ENCODE measurements at regions not wholly inside any gene's neighbourhood (a gene's known extent, or its start where the extent isn't known, plus 50 kb on each side); places are given as distances from the start of the nearest gene placed in this dataset.
"Not testable (repeated sequence)": the region's sequence is repeated elsewhere in the genome, so short reads cannot be mapped to it uniquely, and the experiment has no call there.

DNA sequence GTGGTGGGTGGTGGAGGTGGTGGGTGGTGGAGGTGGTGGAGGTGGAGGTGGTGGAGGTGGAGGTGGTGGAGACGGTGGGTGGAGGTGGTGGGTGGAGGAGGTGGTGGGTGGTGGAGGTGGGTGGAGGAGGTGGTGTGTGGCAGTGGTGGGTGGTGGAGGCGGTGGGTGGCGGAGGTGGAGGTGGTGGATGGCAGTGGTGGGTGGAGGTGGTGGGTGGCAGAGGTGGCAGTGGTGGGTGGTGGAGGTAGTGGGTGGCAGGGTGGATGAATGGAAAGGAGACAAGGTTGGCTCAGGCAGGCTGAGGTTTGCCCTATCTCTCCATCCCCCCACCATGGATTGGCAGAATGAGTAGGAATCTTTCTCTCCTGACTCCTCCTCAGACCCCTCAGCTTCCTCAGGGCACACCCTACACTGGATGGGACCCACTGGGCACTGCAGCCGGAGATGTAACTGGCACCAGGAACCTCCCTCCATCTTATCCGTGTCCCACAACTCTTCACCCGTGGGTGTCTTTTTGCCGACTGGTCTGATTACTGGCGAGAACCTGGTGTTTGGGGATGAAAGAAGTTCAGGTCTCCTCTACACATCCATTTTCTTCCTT, 166.3 kb downstream of the C9orf50 start:
- peak; percentile 16 to 37 for DNase-seq

- no peak for DNase-seq
These were observed 167.2 kb downstream of the C9orf50 start for GRCh38 chr9:129453734-129454133.

DNA sequence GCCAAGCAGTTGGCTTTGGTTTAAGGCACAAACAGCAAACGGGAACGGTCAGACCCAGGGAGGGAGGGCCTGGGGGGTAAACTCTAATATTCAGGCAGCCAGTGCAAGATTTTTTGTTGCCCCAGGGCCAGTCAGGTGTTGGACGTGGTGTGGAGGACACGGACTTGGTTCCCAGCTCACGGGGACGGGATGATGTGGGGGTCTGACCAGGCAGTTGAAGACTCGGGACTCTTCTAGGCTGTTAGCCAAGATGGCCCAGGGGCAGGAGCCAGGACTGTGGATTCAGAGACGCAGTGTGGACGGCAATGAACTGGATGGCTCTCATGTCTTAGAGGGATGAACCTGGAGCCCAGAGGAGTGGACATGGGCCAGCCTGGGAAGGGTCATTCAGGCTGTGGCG, 169.2 kb downstream of the C9orf50 start:
- no peak for DNase-seq

- no peak for DNase-seq
These were observed 169.7 kb downstream of the C9orf50 start for GRCh38 chr9:129451089-129451656.

DNA sequence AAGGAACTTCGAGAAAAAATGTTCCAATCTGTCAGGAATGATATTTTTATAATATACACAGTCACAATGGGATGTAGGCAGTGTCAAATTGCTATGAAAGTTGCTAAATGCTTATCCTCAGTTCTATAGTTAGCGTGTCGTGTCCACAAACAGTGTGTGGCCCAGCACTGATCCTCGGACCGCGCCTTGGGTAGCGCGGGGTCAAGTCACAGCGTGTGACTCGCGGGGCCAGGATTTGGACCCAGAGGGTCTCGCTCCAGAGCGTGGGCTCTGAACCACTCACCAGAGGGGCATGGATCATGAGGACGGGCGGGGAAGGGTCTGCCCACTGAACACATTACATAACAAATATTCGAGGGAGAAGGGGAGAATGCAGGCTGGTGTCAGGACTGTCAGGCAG, 171.8 kb downstream of the C9orf50 start:
- no peak for DNase-seq

DNA sequence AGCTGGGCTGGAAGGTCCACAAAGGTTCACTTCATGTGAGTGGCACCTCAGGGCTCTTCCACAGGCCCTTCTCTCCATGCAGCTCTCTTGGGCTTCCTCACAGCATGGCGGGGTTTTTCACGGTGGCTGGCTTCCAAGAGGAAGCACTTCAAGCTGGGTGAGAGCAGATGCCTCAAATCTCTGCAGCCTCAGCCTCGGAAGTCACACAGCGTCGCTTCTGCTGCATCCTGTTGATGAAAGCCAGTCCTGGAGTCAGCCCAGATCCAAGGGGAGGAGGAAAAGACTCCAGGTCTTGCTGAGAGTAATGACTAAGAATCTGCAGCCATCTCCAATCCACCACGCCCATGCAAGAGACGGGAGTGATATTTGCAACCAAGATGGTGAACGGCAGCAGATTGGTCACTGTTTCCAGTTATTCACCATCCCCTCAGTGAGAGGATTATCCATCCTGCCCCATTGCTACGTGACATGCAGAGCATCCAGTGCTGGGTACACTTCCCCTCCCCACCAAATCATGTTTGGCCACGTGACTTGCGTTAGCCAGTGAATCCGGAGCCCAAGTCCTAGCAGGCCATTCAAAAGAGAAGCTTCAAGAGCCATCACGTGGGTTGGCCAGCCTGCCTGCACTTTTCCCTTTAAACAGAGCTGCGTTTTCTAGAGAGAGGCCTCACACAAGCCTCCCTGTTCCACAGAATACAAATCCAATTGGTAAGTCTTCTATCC, 173.9 kb downstream of the C9orf50 start:
- DNase-seq, result no peak

DNA sequence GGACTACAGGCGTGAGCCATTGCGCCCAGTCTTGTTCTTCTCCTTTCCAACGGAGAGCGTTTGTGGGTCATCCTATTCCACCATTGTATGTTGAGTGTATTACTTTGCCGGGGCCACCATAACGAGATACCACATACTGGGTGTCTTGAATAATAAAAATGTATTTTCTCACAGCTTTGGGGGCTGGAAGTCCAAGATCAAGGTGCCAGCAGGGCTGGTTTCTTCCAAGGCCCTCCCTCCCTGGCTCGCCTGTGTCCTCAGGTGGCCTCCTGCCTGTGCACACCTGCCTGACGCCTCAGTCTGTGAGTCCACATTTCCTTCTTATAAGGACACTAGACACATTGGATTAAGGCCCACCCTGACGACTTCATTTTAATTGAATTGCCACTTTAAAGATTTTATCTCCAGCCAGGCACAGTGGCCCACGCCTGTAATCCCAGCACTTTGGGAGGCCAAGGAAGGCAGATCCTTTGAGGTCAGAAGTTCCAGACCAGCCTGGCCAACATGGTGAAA, 175.1 kb downstream of the C9orf50 start:
- DNase-seq, result no peak

- not testable (repeated sequence) for DNase-seq
These were observed 177.3 kb downstream of the C9orf50 start for GRCh38 chr9:129443515-129444164.

DNA sequence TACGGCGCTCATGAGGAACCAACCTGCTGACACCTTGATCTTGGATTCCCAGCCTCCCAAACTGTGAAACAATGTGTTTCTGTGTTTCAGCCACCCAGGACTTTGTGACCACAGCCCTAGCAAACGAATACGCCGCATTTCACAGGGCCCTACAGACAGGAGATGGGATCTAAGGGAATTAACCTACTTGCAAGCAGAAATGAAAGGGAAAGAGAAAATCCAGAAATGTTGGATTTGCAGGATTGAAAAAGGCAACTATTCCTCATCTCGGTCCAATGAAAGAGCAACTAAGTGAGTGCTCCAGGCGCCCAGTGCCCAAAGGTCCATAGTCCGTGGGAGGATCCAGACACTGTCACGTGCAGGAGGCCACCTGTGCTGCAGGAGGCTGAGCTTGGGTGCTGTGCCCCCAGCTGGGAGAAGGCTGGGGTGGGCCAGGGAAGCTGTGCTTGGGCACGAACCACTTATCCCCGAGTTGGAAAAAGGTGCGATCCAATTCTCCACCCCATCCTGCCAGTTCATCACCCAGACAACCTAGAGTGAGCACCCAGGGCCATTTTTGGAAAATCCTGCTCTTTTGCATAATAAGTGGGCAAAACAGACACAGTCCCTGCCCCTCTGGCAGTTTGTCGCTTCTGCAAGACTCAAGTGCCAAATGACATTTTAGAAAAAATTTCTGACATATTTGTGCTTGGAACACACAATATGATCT, 177.9 kb downstream of the C9orf50 start:
- no peak for DNase-seq

- no peak for DNase-seq
These were observed 179.0 kb downstream of the C9orf50 start for GRCh38 chr9:129441852-129442251.

- no peak for DNase-seq
These were observed 180.3 kb downstream of the C9orf50 start for GRCh38 chr9:129440435-129441186.

DNA sequence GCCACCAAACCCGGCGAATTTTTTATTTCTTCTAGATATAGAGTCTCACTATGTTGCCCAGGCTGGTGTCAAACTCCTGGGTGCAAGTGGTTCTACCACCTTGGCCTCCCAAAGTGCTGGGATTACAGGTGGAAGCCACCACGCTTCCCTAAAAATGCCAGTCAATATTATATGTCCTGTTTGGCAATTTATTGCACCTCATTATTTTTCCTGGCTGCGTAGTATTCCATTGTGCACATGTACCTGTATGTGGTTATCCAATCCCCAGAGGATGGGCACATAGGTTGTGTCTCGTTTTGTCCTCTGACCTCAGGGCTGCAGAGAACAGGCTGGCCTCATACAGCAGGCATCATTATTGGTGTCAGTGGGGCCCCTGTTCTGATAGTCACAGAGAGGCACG, 181.7 kb downstream of the C9orf50 start:
- no peak for DNase-seq

- no peak for DNase-seq
These were observed 183.1 kb downstream of the C9orf50 start for GRCh38 chr9:129437626-129438323.

GRCh38 chr9:129436751-129437625, 183.9 kb downstream of the C9orf50 start:
- peak; percentile 28 to 30 for DNase-seq

GRCh38 chr9:129435988-129436717, 184.7 kb downstream of the C9orf50 start:
- no peak for DNase-seq

- no peak for DNase-seq
These were observed 185.6 kb downstream of the C9orf50 start for GRCh38 chr9:129435291-129435690.

GRCh38 chr9:129434187-129434586, 186.7 kb downstream of the C9orf50 start:
- no peak for DNase-seq

DNA sequence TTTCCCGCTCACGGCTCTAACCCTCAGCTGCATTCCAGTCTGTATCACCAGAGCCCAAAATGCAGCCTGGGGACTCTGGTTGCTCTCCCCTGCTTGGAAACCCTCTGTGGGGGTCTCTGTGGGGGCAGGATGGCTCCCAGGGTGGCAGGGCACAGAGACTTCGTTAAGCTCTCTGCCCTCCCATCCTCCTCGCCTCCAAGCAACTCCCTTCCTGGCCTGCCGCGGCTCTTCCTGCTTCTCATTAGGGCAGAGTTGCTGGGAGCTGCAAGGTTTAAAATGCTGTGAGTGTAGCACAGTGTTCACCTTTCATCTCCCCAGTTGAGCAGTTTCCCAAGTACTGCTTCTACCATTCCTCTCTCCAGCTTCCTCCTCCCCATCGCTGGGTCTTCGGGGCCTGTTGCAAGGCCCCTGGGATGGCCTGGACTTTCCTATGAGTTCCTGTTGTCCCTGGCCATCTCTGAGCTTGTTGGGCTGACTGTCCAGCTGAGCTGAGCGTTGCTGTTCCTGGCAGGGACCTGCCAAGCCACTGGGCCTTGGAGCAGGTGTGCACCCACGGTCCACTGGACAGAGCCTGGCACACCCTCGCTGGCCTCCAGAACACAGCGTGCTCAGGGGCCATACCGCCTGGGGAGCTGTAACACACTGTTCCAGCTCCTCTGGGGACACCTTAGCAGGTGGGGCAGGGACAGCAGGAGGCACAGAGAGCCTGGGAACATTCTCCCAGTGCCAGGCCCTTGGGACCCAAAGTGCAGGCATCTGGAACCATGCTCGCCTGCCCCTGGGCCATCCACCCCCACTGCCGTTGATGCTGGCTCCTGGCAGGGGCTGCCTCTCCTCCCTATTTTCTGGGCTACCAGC, 188.4 kb downstream of the C9orf50 start:
- no peak for DNase-seq

Measured in CD4-positive, alpha-beta T cell treated with Interleukin-1 beta for 1 hour (primary cell).